ENCODE measurements at regions not wholly inside any gene's neighbourhood (a gene's known extent, or its start where the extent isn't known, plus 50 kb on each side); places are given as distances from the start of the nearest gene placed in this dataset.
A peak's percentile ranks its signal among the peaks of the same experiment; 100 is the strongest.
"Not testable (repeated sequence)": the region's sequence is repeated elsewhere in the genome, so short reads cannot be mapped to it uniquely, and the experiment has no call there.

GRCh38 chr1:106366627-106367319 lies 689.7 kb upstream of the PRMT6 start:
- Histone ChIP-seq H4K20me1 (no peaks in the 10 kb centered on the region), H3K9me3 (replicated peaks in 1 of 11) (no peaks in the 10 kb centered on the region), H3K4me3 (no peak overlapping the region), H3K27ac (no peak overlapping the region), H3K9ac (no peak overlapping the region), H3K36me3 (no peaks in the 10 kb centered on the region), H3K27me3 (no peaks in the 10 kb centered on the region), H3K4me2 (no peak overlapping the region), H3K4me1 (peaks cover 0 to 5% (median 0%) of the 10 kb centered on the region in 10 experiments; a peak in 1 of 20 replicates)
- TF ChIP-seq Cebpa-rat (IDR thresholded peaks at IDR 0.05), result no peak

- Histone ChIP-seq H3K9ac (no peak overlapping the region), H3K4me3 (no peak overlapping the region), H3K9me3 (replicated peaks in 1 of 11) (peaks cover 0 to 7% (median 0%) of the 10 kb centered on the region in 11 experiments; a peak in 3 of 22 replicates), H3K27me3 (no peaks in the 10 kb centered on the region), H3K4me2 (no peak overlapping the region), H4K20me1 (no peaks in the 10 kb centered on the region), H3K27ac (no peak overlapping the region), H3K36me3 (no peaks in the 10 kb centered on the region), H3K4me1 (no peaks in the 10 kb centered on the region)
- no peak for TF ChIP-seq Cebpa-rat (IDR thresholded peaks at IDR 0.05)
Measured at GRCh38 chr1:106378261-106378660, 678.2 kb upstream of the PRMT6 start.

DNA sequence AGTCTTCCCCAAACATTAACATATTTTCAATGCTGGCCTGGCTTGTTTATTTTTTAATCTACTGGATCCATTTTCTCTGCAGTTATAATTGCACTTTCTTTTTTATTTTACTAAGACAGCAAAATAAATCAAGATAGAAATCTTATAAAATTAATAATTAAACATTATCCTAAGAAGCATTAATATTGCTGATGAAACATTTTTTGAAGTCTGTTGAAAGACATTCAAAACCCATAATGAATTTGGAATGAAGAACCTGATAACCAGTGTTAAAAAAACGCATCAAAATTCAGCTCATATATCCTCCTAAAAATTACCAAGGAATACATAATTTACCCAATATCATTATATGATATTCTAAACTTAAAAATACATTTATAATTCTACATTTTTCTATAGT lies 675.7 kb upstream of the PRMT6 start:
- H3K36me3 ChIP-seq, result no peaks in the 10 kb centered on the region
- H3K9me3 ChIP-seq (replicated peaks in 1 of 11), result no peaks in the 10 kb centered on the region
- no peak overlapping the region for H3K4me3 ChIP-seq
- no peaks in the 10 kb centered on the region for H3K4me1 ChIP-seq
- TF ChIP-seq Cebpa-rat (IDR thresholded peaks at IDR 0.05), result no peak
- H3K27ac ChIP-seq, result no peak overlapping the region
- H4K20me1 ChIP-seq, result no peaks in the 10 kb centered on the region; a peak in 1 of 22 replicates
- H3K4me2 ChIP-seq, result no peak overlapping the region
- no peaks in the 10 kb centered on the region for H3K27me3 ChIP-seq
- no peak overlapping the region for H3K9ac ChIP-seq

DNA sequence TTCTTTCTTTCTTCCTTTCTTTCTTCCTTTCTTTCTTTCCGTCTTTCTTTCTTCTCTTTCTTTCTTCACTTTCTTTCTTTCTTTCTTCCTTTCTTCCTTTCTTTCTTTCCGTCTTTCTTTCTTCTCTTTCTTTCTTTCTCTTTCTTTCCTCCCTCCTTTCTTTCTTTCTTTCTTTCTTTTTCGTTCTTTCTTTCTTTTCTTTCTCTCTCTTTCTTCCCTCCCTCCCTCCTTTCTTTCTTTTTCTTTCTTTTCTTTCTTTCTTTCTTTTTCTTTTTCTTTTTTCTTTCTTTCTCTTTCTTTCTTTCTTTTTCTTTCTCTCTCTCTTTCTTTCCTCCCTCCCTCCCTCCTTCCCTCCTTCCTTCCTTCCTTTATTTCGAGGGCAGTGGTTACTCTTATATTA lies 667.3 kb upstream of the PRMT6 start:
- H3K4me1 ChIP-seq; H3K36me3 ChIP-seq; H3K4me3 ChIP-seq; H3K4me2 ChIP-seq; H4K20me1 ChIP-seq; H3K9ac ChIP-seq; H3K9me3 ChIP-seq (replicated peaks in 1 of 11); H3K27me3 ChIP-seq; H3K27ac ChIP-seq: not testable (repeated sequence)

DNA sequence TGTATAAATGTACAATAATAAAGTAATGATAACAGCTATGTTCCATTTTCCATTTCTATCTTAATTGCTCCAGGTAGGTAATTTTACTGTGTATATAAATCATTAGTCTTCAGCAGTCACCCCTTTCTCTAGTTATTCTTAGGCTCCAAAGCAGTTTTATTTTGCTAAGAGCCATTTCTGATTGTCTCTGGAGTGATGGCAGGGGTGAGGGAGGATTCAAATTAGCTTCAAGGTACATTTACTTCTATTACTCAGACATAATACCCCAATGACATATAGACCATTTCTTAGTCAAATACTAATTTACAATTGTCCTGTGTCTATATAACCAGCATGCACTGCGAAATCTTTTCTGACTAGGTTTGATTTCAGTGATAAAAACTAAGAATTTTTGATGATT lies 663.4 kb upstream of the PRMT6 start:
- Histone ChIP-seq H3K9me3 (replicated peaks in 1 of 11) (no peaks in the 10 kb centered on the region), H4K20me1 (no peaks in the 10 kb centered on the region), H3K27ac (no peak overlapping the region), H3K4me3 (no peak overlapping the region), H3K36me3 (no peaks in the 10 kb centered on the region), H3K4me1 (no peaks in the 10 kb centered on the region), H3K4me2 (no peak overlapping the region), H3K9ac (no peak overlapping the region), H3K27me3 (no peaks in the 10 kb centered on the region)
- no peak for TF ChIP-seq Cebpa-rat (IDR thresholded peaks at IDR 0.05)

- H3K27me3 ChIP-seq, result no peaks in the 10 kb centered on the region
- H3K4me3 ChIP-seq, result no peak overlapping the region
- TF ChIP-seq Cebpa-rat (IDR thresholded peaks at IDR 0.05), result no peak
- no peak overlapping the region for H3K27ac ChIP-seq
- no peaks in the 10 kb centered on the region for H3K36me3 ChIP-seq
- H3K9ac ChIP-seq, result no peak overlapping the region
- no peaks in the 10 kb centered on the region for H3K4me1 ChIP-seq
- peaks cover 0 to 3% (median 0%) of the 10 kb centered on the region in 11 experiments; a peak in 1 of 22 replicates for H3K9me3 ChIP-seq (replicated peaks in 1 of 11)
- H3K4me2 ChIP-seq, result no peak overlapping the region
- H4K20me1 ChIP-seq, result no peaks in the 10 kb centered on the region
Measured at GRCh38 chr1:106396020-106396419, 660.5 kb upstream of the PRMT6 start.

GRCh38 chr1:106398391-106398790 lies 658.1 kb upstream of the PRMT6 start:
- Histone ChIP-seq H3K36me3 (no peaks in the 10 kb centered on the region), H3K27me3 (no peaks in the 10 kb centered on the region), H3K4me1 (no peaks in the 10 kb centered on the region), H4K20me1 (no peaks in the 10 kb centered on the region), H3K9me3 (replicated peaks in 1 of 11) (peaks cover 0 to 5% (median 0%) of the 10 kb centered on the region in 11 experiments; a peak in 1 of 22 replicates), H3K4me3 (no peak overlapping the region), H3K27ac (no peak overlapping the region), H3K4me2 (no peak overlapping the region), H3K9ac (no peak overlapping the region)
- peak in 4 of 11 experiments; percentile 22 to 87 (median 64); a peak in 7 of 22 replicates for TF ChIP-seq Cebpa-rat (IDR thresholded peaks at IDR 0.05)

- no peaks in the 10 kb centered on the region for H3K36me3 ChIP-seq
- no peak overlapping the region for H3K4me3 ChIP-seq
- H4K20me1 ChIP-seq, result no peaks in the 10 kb centered on the region
- no peak overlapping the region for H3K27ac ChIP-seq
- peaks cover 0 to 2% (median 0%) of the 10 kb centered on the region in 11 experiments; a peak in 1 of 22 replicates for H3K9me3 ChIP-seq (replicated peaks in 1 of 11)
- no peak overlapping the region for H3K4me2 ChIP-seq
- no peaks in the 10 kb centered on the region for H3K4me1 ChIP-seq
- no peak overlapping the region for H3K9ac ChIP-seq
- TF ChIP-seq Cebpa-rat (IDR thresholded peaks at IDR 0.05), result no peak
- H3K27me3 ChIP-seq, result no peaks in the 10 kb centered on the region
Measured at GRCh38 chr1:106406114-106406513, 650.4 kb upstream of the PRMT6 start.

- H3K9me3 ChIP-seq (replicated peaks in 1 of 11); H3K27me3 ChIP-seq; H3K4me3 ChIP-seq; H3K4me2 ChIP-seq; H4K20me1 ChIP-seq; H3K4me1 ChIP-seq; H3K36me3 ChIP-seq; H3K9ac ChIP-seq; H3K27ac ChIP-seq: not testable (repeated sequence)
Measured at GRCh38 chr1:106412321-106412720, 644.2 kb upstream of the PRMT6 start.

GRCh38 chr1:106435269-106435668 lies 621.2 kb upstream of the PRMT6 start:
- Histone ChIP-seq H3K4me1 (no peaks in the 10 kb centered on the region), H3K4me2 (no peak overlapping the region)
- TF ChIP-seq Cebpa-rat (IDR thresholded peaks at IDR 0.05), result no peak

More at GRCh38 chr1:106435269-106435668, 621.2 kb upstream of the PRMT6 start:
- Histone ChIP-seq H4K20me1 (no peaks in the 10 kb centered on the region), H3K9ac (no peak overlapping the region), H3K4me3 (no peak overlapping the region), H3K9me3 (replicated peaks in 1 of 11) (peaks cover 0 to 9% (median 0%) of the 10 kb centered on the region in 11 experiments; a peak in 2 of 22 replicates), H3K27me3 (no peaks in the 10 kb centered on the region), H3K27ac (no peak overlapping the region), H3K36me3 (no peaks in the 10 kb centered on the region)
